ENCODE measurements at regions not wholly inside any gene's neighbourhood (a gene's known extent, or its start where the extent isn't known, plus 50 kb on each side); places are given as distances from the start of the nearest gene placed in this dataset.

DNA sequence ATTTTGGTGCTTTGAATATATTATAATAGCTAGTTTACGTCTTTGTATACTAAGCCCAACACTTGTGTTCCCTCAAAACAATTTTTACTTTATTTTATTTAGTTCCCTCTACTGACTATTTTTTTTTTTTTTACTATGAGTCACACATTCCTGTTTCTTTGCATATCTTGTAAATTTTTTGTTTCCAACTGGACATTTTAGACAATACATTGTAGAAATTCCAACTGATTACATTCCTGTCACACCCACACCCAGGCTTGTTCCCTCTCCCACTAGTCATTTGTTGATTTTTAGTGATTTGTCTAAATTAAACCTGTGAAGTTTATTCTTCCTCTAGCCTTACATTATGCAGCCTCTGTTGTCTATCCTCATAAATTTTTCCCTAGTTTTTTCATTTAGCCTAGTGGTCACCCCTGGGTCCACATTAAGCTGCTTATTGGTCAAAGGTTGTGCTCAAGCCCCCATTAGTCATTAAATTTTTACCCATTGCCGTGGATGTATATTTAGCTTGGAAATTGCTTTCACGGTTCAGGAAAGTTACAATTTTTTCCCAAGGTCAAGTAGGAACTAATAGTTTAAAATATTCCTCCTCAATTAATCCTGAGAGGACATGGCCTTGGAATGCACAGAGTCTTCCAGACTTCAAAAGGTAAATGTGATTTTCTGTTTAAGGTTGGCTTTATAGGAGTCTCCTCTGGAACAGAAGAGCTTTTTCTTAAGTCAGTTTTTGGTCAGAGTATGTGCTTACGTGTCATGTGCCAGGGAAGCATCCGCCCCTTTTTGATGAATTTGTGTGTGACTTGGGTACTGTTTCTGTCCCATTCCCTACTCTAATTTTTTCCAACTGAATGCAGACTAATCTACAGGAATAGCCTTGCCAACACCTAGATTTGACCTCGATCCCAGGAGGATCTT, 207.6 kb upstream of the TMEM72 start:
- TF ChIP-seq, protein P1, sequence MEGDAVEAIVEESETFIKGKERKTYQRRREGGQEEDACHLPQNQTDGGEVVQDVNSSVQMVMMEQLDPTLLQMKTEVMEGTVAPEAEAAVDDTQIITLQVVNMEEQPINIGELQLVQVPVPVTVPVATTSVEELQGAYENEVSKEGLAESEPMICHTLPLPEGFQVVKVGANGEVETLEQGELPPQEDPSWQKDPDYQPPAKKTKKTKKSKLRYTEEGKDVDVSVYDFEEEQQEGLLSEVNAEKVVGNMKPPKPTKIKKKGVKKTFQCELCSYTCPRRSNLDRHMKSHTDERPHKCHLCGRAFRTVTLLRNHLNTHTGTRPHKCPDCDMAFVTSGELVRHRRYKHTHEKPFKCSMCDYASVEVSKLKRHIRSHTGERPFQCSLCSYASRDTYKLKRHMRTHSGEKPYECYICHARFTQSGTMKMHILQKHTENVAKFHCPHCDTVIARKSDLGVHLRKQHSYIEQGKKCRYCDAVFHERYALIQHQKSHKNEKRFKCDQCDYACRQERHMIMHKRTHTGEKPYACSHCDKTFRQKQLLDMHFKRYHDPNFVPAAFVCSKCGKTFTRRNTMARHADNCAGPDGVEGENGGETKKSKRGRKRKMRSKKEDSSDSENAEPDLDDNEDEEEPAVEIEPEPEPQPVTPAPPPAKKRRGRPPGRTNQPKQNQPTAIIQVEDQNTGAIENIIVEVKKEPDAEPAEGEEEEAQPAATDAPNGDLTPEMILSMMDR (conservative IDR thresholded peaks at IDR 0.05 in 1 of 2, IDR thresholded peaks at IDR 0.05 in 1 of 2; ENCODE audit: low read depth in 1 of 2, low read length in 2 of 2), result no peak
- TF ChIP-seq EZH2 (IDR thresholded peaks at IDR 0.05; ENCODE audit: low read length, missing control alignments), result no peak
